ENCODE measurements at regions not wholly inside any gene's neighbourhood (a gene's known extent, or its start where the extent isn't known, plus 50 kb on each side); places are given as distances from the start of the nearest gene placed in this dataset.

DNA sequence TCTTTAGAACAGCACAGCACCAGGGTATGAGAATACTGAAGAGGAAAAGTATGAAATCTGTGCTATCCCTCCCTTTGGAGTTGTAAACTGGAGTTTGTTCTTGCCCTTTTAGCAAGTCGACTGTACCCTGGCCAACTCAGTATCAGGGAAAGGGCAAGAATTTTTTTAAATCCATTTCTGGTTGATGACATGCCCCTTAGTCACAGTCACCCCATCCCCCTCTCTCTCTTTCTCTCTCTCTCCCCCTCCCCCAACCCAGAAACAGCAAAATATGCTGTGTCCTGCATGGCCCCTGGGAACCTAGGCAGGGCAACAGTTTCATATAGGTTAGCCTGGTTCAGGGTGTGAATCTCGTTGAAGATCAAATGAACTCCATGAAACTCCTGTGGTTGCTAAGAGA is 177.7 kb upstream of the ADO start:
- WGBS (ENCODE audit: insufficient coverage): 71% methylated on average over 1 of the region's 2 CpGs
- Histone ChIP-seq H3K79me2 (ENCODE audit: control insufficient read depth, insufficient read depth, low read length) (no peaks in the 10 kb centered on the region), H3K27me3 (replicated peaks in 1 of 4; ENCODE audit: control extremely low read depth in 1 of 4, control insufficient read depth in 3 of 4, insufficient read depth in 4 of 4, low read length in 3 of 4) (no peaks in the 10 kb centered on the region), H3K27ac (ENCODE audit: low read length in 2 of 2) (no peak overlapping the region), H3K4me1 (ENCODE audit: control insufficient read depth in 2 of 2, insufficient read depth in 2 of 2, low read length in 2 of 2) (peaks cover 13 to 19% of the 10 kb centered on the region in 2 donors), H3K9me3 (ENCODE audit: control extremely low read depth in 1 of 3, control insufficient read depth in 2 of 3, insufficient read depth in 1 of 3, low read length in 2 of 3) (peaks cover 0 to 2% (median 0%) of the 10 kb centered on the region in 3 donors), H3K9ac (ENCODE audit: low read length) (no peak overlapping the region), H3K36me3 (replicated peaks in 1 of 2; ENCODE audit: control extremely low read depth in 1 of 2, control insufficient read depth in 1 of 2, extremely low read depth in 1 of 2, insufficient read depth in 2 of 2, low read length in 1 of 2) (no peaks in the 10 kb centered on the region), H3K4me2 (replicated peaks; ENCODE audit: low read depth, low read length, poor library complexity, severe bottlenecking) (no peak overlapping the region), H4K20me1 (ENCODE audit: control insufficient read depth, insufficient read depth, low read length, poor library complexity, severe bottlenecking) (no peaks in the 10 kb centered on the region), H2AFZ (ENCODE audit: insufficient read depth, low read depth, low read length, poor library complexity, severe bottlenecking) (no peak overlapping the region), H3K4me3 (ENCODE audit: control extremely low read depth in 1 of 5, extremely low read depth in 1 of 5, insufficient read depth in 1 of 5, low read depth in 2 of 5, low read length in 4 of 5) (no peak overlapping the region)
- Mint-ChIP-seq H3K9me3 (ENCODE audit: insufficient read depth) (no peaks in the 10 kb centered on the region), H3K4me1 (peaks cover 30% of the 10 kb centered on the region), H3K27ac (no peak overlapping the region), H3K4me3 (no peak overlapping the region), H3K27me3 (no peaks in the 10 kb centered on the region)
- no peak for ATAC-seq (ENCODE audit: low read depth)
- TF ChIP-seq, protein P1, sequence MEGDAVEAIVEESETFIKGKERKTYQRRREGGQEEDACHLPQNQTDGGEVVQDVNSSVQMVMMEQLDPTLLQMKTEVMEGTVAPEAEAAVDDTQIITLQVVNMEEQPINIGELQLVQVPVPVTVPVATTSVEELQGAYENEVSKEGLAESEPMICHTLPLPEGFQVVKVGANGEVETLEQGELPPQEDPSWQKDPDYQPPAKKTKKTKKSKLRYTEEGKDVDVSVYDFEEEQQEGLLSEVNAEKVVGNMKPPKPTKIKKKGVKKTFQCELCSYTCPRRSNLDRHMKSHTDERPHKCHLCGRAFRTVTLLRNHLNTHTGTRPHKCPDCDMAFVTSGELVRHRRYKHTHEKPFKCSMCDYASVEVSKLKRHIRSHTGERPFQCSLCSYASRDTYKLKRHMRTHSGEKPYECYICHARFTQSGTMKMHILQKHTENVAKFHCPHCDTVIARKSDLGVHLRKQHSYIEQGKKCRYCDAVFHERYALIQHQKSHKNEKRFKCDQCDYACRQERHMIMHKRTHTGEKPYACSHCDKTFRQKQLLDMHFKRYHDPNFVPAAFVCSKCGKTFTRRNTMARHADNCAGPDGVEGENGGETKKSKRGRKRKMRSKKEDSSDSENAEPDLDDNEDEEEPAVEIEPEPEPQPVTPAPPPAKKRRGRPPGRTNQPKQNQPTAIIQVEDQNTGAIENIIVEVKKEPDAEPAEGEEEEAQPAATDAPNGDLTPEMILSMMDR (IDR thresholded peaks at IDR 0.05): no peak
- TF ChIP-seq EZH2 (IDR thresholded peaks at IDR 0.05; ENCODE audit: borderline replicate concordance, insufficient read depth, low read depth, low read length, poor library complexity, severe bottlenecking): no peak
- ChIA-PET CTCF (no interaction called here), POLR2A (interaction anchor here (0.7 kb wide), 1 partner anchor 16 kb away, joined by 4 read pairs; no protein-coding TSS in a partner anchor)
- no peak for DNase-seq
- intact Hi-C loops (cut with micrococcal nuclease): no loop called here

DNA sequence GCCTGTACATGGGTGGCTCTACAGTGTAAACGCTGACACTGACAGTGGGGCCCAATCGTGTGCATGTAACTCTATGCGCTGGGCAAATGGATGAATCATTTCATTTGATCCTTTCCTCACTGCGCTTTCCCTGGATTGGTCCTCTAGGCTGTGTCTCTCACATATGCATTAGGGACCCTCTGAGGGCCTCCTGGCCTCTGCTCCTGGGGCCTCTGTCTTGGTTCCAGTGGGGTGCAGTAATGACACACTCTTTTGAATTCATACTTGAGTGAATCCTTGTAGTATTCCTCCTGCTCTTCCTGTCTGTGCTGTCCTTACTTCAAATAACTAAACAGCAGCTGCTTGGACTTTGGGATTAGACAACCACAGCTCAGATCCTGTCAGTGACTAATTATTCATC is 176.5 kb upstream of the ADO start:
- ChIA-PET POLR2A (no interaction called here), CTCF (interaction anchor here (1.1 kb wide), 1 partner anchor 17 kb away, joined by 3 read pairs; no protein-coding TSS in a partner anchor)
- no peak overlapping the region for H3K4me3 Mint-ChIP-seq
- H3K27me3 ChIP-seq (replicated peaks in 1 of 4; ENCODE audit: control extremely low read depth in 1 of 4, control insufficient read depth in 3 of 4, insufficient read depth in 4 of 4, low read length in 3 of 4): no peaks in the 10 kb centered on the region
- peaks cover 25 to 30% of the 10 kb centered on the region in 2 donors for H3K4me1 ChIP-seq (ENCODE audit: control insufficient read depth in 2 of 2, insufficient read depth in 2 of 2, low read length in 2 of 2)
- TF ChIP-seq, protein P1 (IDR thresholded peaks at IDR 0.05): no peak
- TF ChIP-seq EZH2 (IDR thresholded peaks at IDR 0.05; ENCODE audit: borderline replicate concordance, insufficient read depth, low read depth, low read length, poor library complexity, severe bottlenecking): no peak
- no peaks in the 10 kb centered on the region for H4K20me1 ChIP-seq (ENCODE audit: control insufficient read depth, insufficient read depth, low read length, poor library complexity, severe bottlenecking)
- H3K36me3 ChIP-seq (replicated peaks in 1 of 2; ENCODE audit: control extremely low read depth in 1 of 2, control insufficient read depth in 1 of 2, extremely low read depth in 1 of 2, insufficient read depth in 2 of 2, low read length in 1 of 2): no peaks in the 10 kb centered on the region
- no peaks in the 10 kb centered on the region for H3K9me3 Mint-ChIP-seq (ENCODE audit: insufficient read depth)
- no peaks in the 10 kb centered on the region for H3K27me3 Mint-ChIP-seq
- peaks cover 41% of the 10 kb centered on the region for H3K4me1 Mint-ChIP-seq
- H3K27ac Mint-ChIP-seq: no peak overlapping the region
- 94% methylated on average over 4 of the region's 4 CpGs for WGBS (ENCODE audit: insufficient coverage)
- H3K27ac ChIP-seq (ENCODE audit: low read length in 2 of 2): no peak overlapping the region
- peaks cover 0 to 4% (median 0%) of the 10 kb centered on the region in 3 donors for H3K9me3 ChIP-seq (ENCODE audit: control extremely low read depth in 1 of 3, control insufficient read depth in 2 of 3, insufficient read depth in 1 of 3, low read length in 2 of 3)
- H3K9ac ChIP-seq (ENCODE audit: low read length): no peak overlapping the region
- no peak overlapping the region for H2AFZ ChIP-seq (ENCODE audit: insufficient read depth, low read depth, low read length, poor library complexity, severe bottlenecking)
- ATAC-seq (ENCODE audit: low read depth): no peak
- no peak overlapping the region for H3K4me3 ChIP-seq (ENCODE audit: control extremely low read depth in 1 of 5, extremely low read depth in 1 of 5, insufficient read depth in 1 of 5, low read depth in 2 of 5, low read length in 4 of 5)
- H3K4me2 ChIP-seq (replicated peaks; ENCODE audit: low read depth, low read length, poor library complexity, severe bottlenecking): no peak overlapping the region
- no peaks in the 10 kb centered on the region for H3K79me2 ChIP-seq (ENCODE audit: control insufficient read depth, insufficient read depth, low read length)
- intact Hi-C loops (cut with micrococcal nuclease): no loop called here
- no peak for DNase-seq
